ENCODE measurements at regions not wholly inside any gene's neighbourhood (a gene's known extent, or its start where the extent isn't known, plus 50 kb on each side); places are given as distances from the start of the nearest gene placed in this dataset.

- no peak for TF ChIP-seq CTCF (IDR thresholded peaks at IDR 0.05)
- TF ChIP-seq ZFX (IDR thresholded peaks at IDR 0.05; ENCODE audit: borderline replicate concordance) = no peak
Observed at GRCh38 chr5:114308508-114308907, 53.4 kb upstream of the KCNN2 start.
